ENCODE measurements at regions not wholly inside any gene's neighbourhood (a gene's known extent, or its start where the extent isn't known, plus 50 kb on each side); places are given as distances from the start of the nearest gene placed in this dataset.

GRCh38 chr2:12231288-12231687 is 484.9 kb downstream of the LPIN1 start:
- Histone ChIP-seq H3K4me3 (ENCODE audit: low read depth in 1 of 2, low read length in 2 of 2) (no peak overlapping the region), H3K9me3 (ENCODE audit: insufficient read depth, low read length, severe bottlenecking) (no peaks in the 10 kb centered on the region), H3K79me2 (ENCODE audit: insufficient read depth, low read length) (no peaks in the 10 kb centered on the region), H4K20me1 (ENCODE audit: insufficient read depth, low read length) (no peaks in the 10 kb centered on the region), H3K27me3 (ENCODE audit: insufficient read depth, low read length, poor library complexity) (no peaks in the 10 kb centered on the region), H3K4me2 (ENCODE audit: insufficient read depth, low read length) (no peak overlapping the region), H3K9ac (ENCODE audit: low read depth, low read length) (no peak overlapping the region), H2AFZ (ENCODE audit: low read depth, low read length) (no peak overlapping the region), H3K4me1 (ENCODE audit: insufficient read depth, low read length) (no peaks in the 10 kb centered on the region), H3K36me3 (ENCODE audit: insufficient read depth, low read length) (no peaks in the 10 kb centered on the region), H3K27ac (ENCODE audit: low read length) (no peak overlapping the region)
- TF ChIP-seq CTCF (IDR thresholded peaks at IDR 0.05; ENCODE audit: borderline replicate concordance, extremely low read depth, low read length, poor library complexity, severe bottlenecking) (no peak), EZH2 (IDR thresholded peaks at IDR 0.05; ENCODE audit: borderline replicate concordance, low read depth, low read length, severe bottlenecking) (no peak)
- DNase-seq = no peak
- no peak for ATAC-seq (ENCODE audit: insufficient read depth, low read depth)

DNA sequence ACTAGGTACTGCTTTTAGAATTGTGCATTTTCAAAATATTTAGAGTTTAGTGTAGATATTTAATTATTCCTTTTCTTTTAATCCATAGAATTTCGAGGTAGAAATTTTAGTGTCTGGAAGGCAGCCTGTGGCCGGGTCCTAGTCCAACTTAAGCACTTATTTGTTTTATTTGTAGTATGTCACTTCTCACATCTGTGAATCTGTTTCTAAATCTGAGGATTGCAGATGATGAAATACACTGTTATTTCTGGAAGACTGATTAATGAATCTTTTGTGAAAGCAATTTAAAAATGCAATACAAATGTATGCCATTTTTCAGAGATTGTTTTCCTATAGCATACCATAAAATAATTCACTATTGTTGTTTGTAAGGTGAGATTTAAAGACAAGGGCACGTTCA is 483.9 kb upstream of the TRIB2 start:
- Histone ChIP-seq H3K4me2 (ENCODE audit: insufficient read depth, low read length) (no peak overlapping the region), H3K4me3 (ENCODE audit: low read depth in 1 of 2, low read length in 2 of 2) (no peak overlapping the region), H3K27ac (ENCODE audit: low read length) (no peak overlapping the region), H3K9me3 (ENCODE audit: insufficient read depth, low read length, severe bottlenecking) (no peaks in the 10 kb centered on the region), H3K79me2 (ENCODE audit: insufficient read depth, low read length) (no peaks in the 10 kb centered on the region), H4K20me1 (ENCODE audit: insufficient read depth, low read length) (no peaks in the 10 kb centered on the region), H3K36me3 (ENCODE audit: insufficient read depth, low read length) (no peaks in the 10 kb centered on the region), H3K9ac (ENCODE audit: low read depth, low read length) (no peak overlapping the region), H3K27me3 (ENCODE audit: insufficient read depth, low read length, poor library complexity) (no peaks in the 10 kb centered on the region), H2AFZ (ENCODE audit: low read depth, low read length) (no peak overlapping the region), H3K4me1 (ENCODE audit: insufficient read depth, low read length) (no peaks in the 10 kb centered on the region)
- TF ChIP-seq CTCF (IDR thresholded peaks at IDR 0.05; ENCODE audit: borderline replicate concordance, extremely low read depth, low read length, poor library complexity, severe bottlenecking) = no peak
- TF ChIP-seq EZH2 (IDR thresholded peaks at IDR 0.05; ENCODE audit: borderline replicate concordance, low read depth, low read length, severe bottlenecking) = no peak
- DNase-seq = no peak
- ATAC-seq (ENCODE audit: insufficient read depth, low read depth) = no peak

DNA sequence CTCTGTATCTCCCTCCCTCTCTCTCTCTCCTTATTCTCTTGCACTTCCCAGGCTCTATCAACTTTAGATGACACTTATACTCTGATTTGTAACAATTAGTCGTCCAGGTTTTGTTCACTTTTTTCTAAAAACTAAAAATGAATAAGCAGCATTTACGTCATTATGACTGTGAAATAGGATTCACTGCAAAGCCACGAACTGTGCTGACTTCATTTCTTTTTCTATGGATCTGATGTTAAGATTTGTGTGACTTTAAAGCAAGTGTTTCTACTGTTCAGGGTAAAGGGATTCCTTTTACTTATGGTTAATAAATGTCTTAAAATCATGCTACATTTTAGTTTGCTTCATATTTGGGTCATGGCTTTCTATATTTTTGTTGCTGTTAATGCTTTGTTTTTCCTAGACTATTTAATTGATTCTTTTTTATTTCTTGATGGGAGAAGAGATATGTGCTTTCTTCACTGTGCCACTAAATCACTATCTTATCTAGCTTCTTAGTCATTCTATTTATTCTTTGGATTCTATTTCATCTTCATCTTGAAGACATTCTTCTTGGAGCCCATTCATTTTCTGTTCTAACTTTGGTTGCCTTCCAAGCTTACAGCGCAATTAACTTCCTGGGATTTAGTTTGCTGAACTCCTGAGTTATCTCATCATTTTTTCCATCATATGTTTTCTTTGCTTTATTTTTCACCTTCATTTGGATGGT is 480.4 kb upstream of the TRIB2 start:
- H4K20me1 ChIP-seq (ENCODE audit: insufficient read depth, low read length) = no peaks in the 10 kb centered on the region
- H3K36me3 ChIP-seq (ENCODE audit: insufficient read depth, low read length) = no peaks in the 10 kb centered on the region
- no peak overlapping the region for H3K9ac ChIP-seq (ENCODE audit: low read depth, low read length)
- no peak for DNase-seq
- H2AFZ ChIP-seq (ENCODE audit: low read depth, low read length) = no peak overlapping the region
- H3K27me3 ChIP-seq (ENCODE audit: insufficient read depth, low read length, poor library complexity) = no peaks in the 10 kb centered on the region
- no peaks in the 10 kb centered on the region for H3K79me2 ChIP-seq (ENCODE audit: insufficient read depth, low read length)
- no peaks in the 10 kb centered on the region for H3K4me1 ChIP-seq (ENCODE audit: insufficient read depth, low read length)
- TF ChIP-seq EZH2 (IDR thresholded peaks at IDR 0.05; ENCODE audit: borderline replicate concordance, low read depth, low read length, severe bottlenecking) (no peak), CTCF (IDR thresholded peaks at IDR 0.05; ENCODE audit: borderline replicate concordance, extremely low read depth, low read length, poor library complexity, severe bottlenecking) (no peak)
- H3K27ac ChIP-seq (ENCODE audit: low read length) = no peak overlapping the region
- H3K9me3 ChIP-seq (ENCODE audit: insufficient read depth, low read length, severe bottlenecking) = no peaks in the 10 kb centered on the region
- ATAC-seq (ENCODE audit: insufficient read depth, low read depth) = no peak
- H3K4me2 ChIP-seq (ENCODE audit: insufficient read depth, low read length) = no peak overlapping the region
- no peak overlapping the region for H3K4me3 ChIP-seq (ENCODE audit: low read depth in 1 of 2, low read length in 2 of 2)
